K562 (cell line): ENCODE measurements at regions not wholly inside any gene's neighbourhood (a gene's known extent, or its start where the extent isn't known, plus 50 kb on each side); places are given as distances from the start of the nearest gene placed in this dataset.

ENCODE experiments used
- ATAC-seq: fragments of 200-7000 bp; cut with Tn5 transposase; 3 replicates; pipeline ENCODE4 v1.9.1; 2020; ENCODE audit warnings: moderate library complexity
- BruUV-seq: library from RNA; stranded (reverse); fragments of 400-500 nt; replicated peaks from 2 replicates; lab custom pipeline; 2021; lab: Mats Ljungman, UMichigan
- CTCF ChIA-PET: fragments of 300-600 bp; formaldehyde crosslinking; extraction: SDS; loops from one replicate; lab custom pipeline; 2021; ENCODE audit warnings: low intra/inter-chr PET ratio; lab: Yijun Ruan, JAX
- POLR2A ChIA-PET: fragments of 300-600, 350-650 bp; sonication (Branson Sonifier 250); formaldehyde crosslinking; extraction: SDS; loops from one replicate; lab custom pipeline; 2021; ENCODE audit warnings: antibody characterized with exemption, inconsistent platforms; lab: Yijun Ruan, JAX
- DNase-seq, 4 experiments: peaks; one replicate each; pipeline versions ENCODE4 v3.0.0 to v3.0.0-alpha.2; 2011 to 2018; ENCODE audit warnings: low spot score in 3 of 4, mixed read lengths in 3 of 4; ENCODE audit errors: extremely low read depth in 1 of 4
- FAIRE-seq: peaks from 2 replicates; lab custom pipeline; 2011; peaks lifted over from hg19 to GRCh38; lab: Jason Lieb, UNC
- H2AFZ ChIP-seq: 2 replicates; pipeline ENCODE4 v1.6.0; 2011; ENCODE audit warnings: low read depth, low read length, control low read depth, inconsistent platforms
- H3K27ac ChIP-seq: fragments of 200-600 bp; 3 replicates; pipeline ENCODE4 v1.8.0; 2011; ENCODE audit warnings: low read depth, mild to moderate bottlenecking, control low read depth, inconsistent platforms, low read length, moderate library complexity, mixed read lengths; ENCODE audit errors: extremely low read depth
- H3K27me3 ChIP-seq, 2 experiments: fragments of 300-600 bp in 1 of 2; 2 replicates in 1 of 2; 3 replicates in 1 of 2; pipeline versions ENCODE4 v1.6.0 to v1.8.0; 2011; ENCODE audit warnings: inconsistent platforms in 2 of 2, low read length in 2 of 2, mild to moderate bottlenecking in 1 of 2, mixed read lengths in 1 of 2, moderate library complexity in 1 of 2; ENCODE audit not compliant: control insufficient read depth in 2 of 2, insufficient read depth in 2 of 2
- H3K36me3 ChIP-seq: fragments of 300-600 bp; 3 replicates; pipeline ENCODE4 v1.8.0; 2011; ENCODE audit warnings: mild to moderate bottlenecking, low read length, inconsistent platforms; ENCODE audit not compliant: control insufficient read depth, insufficient read depth
- H3K4me1 ChIP-seq, 2 experiments: fragments of 200-600 bp in 1 of 2; replicated peaks in 1 of 2; 2 replicates in 1 of 2; 3 replicates in 1 of 2; pipeline versions ENCODE4 v1.5.1 to v1.8.0; 2011; ENCODE audit warnings: inconsistent platforms in 2 of 2, low read length in 2 of 2, mild to moderate bottlenecking in 1 of 2, mixed read lengths in 1 of 2, moderate library complexity in 1 of 2; ENCODE audit not compliant: control insufficient read depth in 2 of 2, insufficient read depth in 2 of 2
- H3K4me2 ChIP-seq: 2 replicates; pipeline ENCODE4 v1.6.1; 2011; ENCODE audit warnings: low read length, control low read depth, inconsistent platforms, mixed read lengths; ENCODE audit not compliant: insufficient read depth
- H3K4me3 ChIP-seq: fragments of 200-600 bp; sonication (generic), shearing (Covaris generic); 2 replicates; pipeline ENCODE4 v1.5.1; 2016; ENCODE audit warnings: control low read depth, inconsistent platforms
- H3K79me2 ChIP-seq: fragments of 200-600 bp; 3 replicates; pipeline ENCODE4 v1.8.0; 2011; ENCODE audit warnings: low read length, inconsistent platforms; ENCODE audit not compliant: control insufficient read depth, insufficient read depth
- H3K9ac ChIP-seq, 2 experiments: 2 replicates each; pipeline versions ENCODE4 v1.6.0 to v1.6.1; 2011; ENCODE audit warnings: low read depth in 2 of 2, low read length in 2 of 2, control low read depth in 1 of 2, inconsistent platforms in 1 of 2, mild to moderate bottlenecking in 1 of 2, mixed read lengths in 1 of 2; ENCODE audit not compliant: insufficient read depth in 1 of 2
- H3K9me1 ChIP-seq: one replicate; pipeline ENCODE4 v1.6.0; 2011; ENCODE audit warnings: inconsistent platforms, mild to moderate bottlenecking, low read length, moderate library complexity; ENCODE audit not compliant: control insufficient read depth, insufficient read depth
- H3K9me3 ChIP-seq: replicated peaks from 2 replicates; pipeline ENCODE4 v1.5.1; 2011; ENCODE audit warnings: low read depth, low read length, inconsistent platforms; ENCODE audit not compliant: control insufficient read depth, insufficient read depth
- H4K20me1 ChIP-seq: replicated peaks from 2 replicates; pipeline ENCODE4 v1.6.1; 2011; ENCODE audit warnings: low read length, inconsistent platforms, mixed read lengths; ENCODE audit not compliant: control insufficient read depth, insufficient read depth
- SMAD2 ChIP-seq: fragments of 150-350 bp; IDR thresholded peaks from 2 replicates; pipeline ENCODE4 v1.6.1; 2014; ENCODE audit warnings: low read depth, mild to moderate bottlenecking, low read length
- SMC3 ChIP-seq: conservative IDR thresholded peaks from 2 replicates; pipeline ENCODE4 v1.6.1; 2011; ENCODE audit warnings: low read depth, low read length, improper control_type of control experiment; ENCODE audit not compliant: insufficient read depth
- SPI1 ChIP-seq: IDR thresholded peaks from 2 replicates; pipeline ENCODE4 v1.6.1; 2011; ENCODE audit warnings: low read depth, low read length, control low read depth, borderline replicate concordance
- WGBS: fragments of 100-300 bp; shearing (Covaris generic); methylation state at CpG from one replicate; pipeline ENCODE4 v1.1.6; 2016; ENCODE audit warnings: low coverage, mixed read lengths; ENCODE audit not compliant: insufficient coverage; ENCODE audit errors: missing lambda C conversion rate; 5-methylcytosine and 5-hydroxymethylcytosine counted together
- in situ Hi-C: fragments of 300-500 bp; cut with MboI; formaldehyde crosslinking; loops from 4 replicates; pipeline ENCODE4 v1.15.0; 2018; ENCODE audit warnings: inconsistent platforms, mixed read lengths
- intact Hi-C: fragments of 100-400 bp; cut with micrococcal nuclease; formaldehyde crosslinking; loops from 2 replicates; pipeline ENCODE4 v1.14.2; 2022
- TF ChIP-seq, protein P1 (sequence below): fragments of 450-650 bp; IDR thresholded peaks from 2 replicates; pipeline ENCODE4 v1.6.1; 2017; ENCODE audit warnings: antibody characterized with exemption, mild to moderate bottlenecking

DNA sequence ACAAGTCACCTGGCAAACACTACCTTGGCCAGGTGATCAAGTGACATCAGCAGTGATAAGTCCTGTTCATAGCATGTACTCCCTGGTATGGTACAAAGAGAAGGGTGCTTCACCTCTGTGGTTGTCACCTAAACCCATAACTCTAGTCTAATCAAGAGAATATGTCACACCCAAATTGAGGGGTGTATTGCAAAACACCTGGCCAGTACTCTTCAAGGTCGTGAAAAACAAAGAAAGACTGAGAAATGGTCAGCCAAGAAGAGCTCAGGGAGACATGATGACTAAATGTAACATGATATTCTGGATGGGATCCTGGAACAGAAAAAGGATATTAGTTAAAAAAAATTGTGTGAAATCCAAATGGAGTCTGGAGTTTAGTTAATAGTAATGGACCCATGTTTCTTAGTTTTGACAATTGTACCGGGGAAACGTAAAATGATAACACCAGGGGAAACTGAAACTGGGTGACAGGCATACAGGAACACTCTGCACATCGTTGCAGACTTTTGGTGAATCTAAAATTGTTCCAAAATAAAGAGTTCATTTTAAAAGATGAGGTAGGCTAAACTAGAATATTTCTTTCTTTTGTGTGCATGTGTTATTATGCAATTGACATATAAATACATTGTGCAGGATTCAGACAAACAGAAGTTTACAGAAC is 262.0 kb downstream of the CDC5L start (continued):
- TF ChIP-seq, protein P1, sequence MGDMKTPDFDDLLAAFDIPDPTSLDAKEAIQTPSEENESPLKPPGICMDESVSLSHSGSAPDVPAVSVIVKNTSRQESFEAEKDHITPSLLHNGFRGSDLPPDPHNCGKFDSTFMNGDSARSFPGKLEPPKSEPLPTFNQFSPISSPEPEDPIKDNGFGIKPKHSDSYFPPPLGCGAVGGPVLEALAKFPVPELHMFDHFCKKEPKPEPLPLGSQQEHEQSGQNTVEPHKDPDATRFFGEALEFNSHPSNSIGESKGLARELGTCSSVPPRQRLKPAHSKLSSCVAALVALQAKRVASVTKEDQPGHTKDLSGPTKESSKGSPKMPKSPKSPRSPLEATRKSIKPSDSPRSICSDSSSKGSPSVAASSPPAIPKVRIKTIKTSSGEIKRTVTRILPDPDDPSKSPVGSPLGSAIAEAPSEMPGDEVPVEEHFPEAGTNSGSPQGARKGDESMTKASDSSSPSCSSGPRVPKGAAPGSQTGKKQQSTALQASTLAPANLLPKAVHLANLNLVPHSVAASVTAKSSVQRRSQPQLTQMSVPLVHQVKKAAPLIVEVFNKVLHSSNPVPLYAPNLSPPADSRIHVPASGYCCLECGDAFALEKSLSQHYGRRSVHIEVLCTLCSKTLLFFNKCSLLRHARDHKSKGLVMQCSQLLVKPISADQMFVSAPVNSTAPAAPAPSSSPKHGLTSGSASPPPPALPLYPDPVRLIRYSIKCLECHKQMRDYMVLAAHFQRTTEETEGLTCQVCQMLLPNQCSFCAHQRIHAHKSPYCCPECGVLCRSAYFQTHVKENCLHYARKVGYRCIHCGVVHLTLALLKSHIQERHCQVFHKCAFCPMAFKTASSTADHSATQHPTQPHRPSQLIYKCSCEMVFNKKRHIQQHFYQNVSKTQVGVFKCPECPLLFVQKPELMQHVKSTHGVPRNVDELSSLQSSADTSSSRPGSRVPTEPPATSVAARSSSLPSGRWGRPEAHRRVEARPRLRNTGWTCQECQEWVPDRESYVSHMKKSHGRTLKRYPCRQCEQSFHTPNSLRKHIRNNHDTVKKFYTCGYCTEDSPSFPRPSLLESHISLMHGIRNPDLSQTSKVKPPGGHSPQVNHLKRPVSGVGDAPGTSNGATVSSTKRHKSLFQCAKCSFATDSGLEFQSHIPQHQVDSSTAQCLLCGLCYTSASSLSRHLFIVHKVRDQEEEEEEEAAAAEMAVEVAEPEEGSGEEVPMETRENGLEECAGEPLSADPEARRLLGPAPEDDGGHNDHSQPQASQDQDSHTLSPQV, result no peak

DNA sequence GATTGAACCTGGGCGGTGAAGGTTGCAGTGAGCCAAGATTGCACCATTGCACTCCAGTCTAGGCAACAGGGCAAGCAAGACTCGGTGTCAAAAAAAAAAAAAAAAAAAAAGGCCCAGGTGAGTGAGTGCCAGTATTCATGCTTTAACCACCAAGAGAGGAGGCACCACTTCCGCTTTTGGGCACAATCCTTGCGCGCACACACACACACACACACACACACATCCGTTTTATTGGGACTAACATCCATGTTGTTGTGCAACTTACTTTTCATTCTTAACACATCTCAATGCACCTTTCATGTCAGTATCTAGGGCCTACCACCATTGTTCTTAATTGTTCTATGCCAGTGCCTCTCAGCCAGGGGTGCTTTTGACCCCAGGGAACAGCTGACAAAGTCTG is 263.0 kb downstream of the CDC5L start:
- no peaks in the 10 kb centered on the region for H3K36me3 ChIP-seq
- intact Hi-C loops (no loop called here), in situ Hi-C loops (loop anchor here (10.0 kb wide), 2 partner anchors 1064 to 1274 kb away; no protein-coding TSS in a partner anchor)
- CTCF ChIA-PET, result no interaction called here
- H3K9me3 ChIP-seq, result no peaks in the 10 kb centered on the region
- 0% methylated on average over 4 of the region's 6 CpGs for WGBS
- peak; percentile 70 for TF ChIP-seq SPI1
- no peak for TF ChIP-seq SMC3
- no peak for TF ChIP-seq SMAD2
- H4K20me1 ChIP-seq, result no peaks in the 10 kb centered on the region
- H3K4me3 ChIP-seq, result no peak overlapping the region
- no peak for DNase-seq
- peaks cover 24 to 63% of the 10 kb centered on the region in 2 experiments for H3K27me3 ChIP-seq
- H3K27ac ChIP-seq, result no peak overlapping the region
- no peak overlapping the region for H3K4me2 ChIP-seq
- H3K79me2 ChIP-seq, result no peaks in the 10 kb centered on the region
- H3K4me1 ChIP-seq, result 0 out of 5 replicates have a peak, but pooled peaks cover 0 to 4% of the 10 kb centered on the region in 2 experiments
- POLR2A ChIA-PET, result no interaction called here
- no peak for FAIRE-seq
- no TSS peak for BruUV-seq
- no peaks in the 10 kb centered on the region for H3K9me1 ChIP-seq
- no peak overlapping the region for H2AFZ ChIP-seq
- no peak for ATAC-seq
- H3K9ac ChIP-seq, result no peak overlapping the region
